Stimulated activated naive CD8-positive, alpha-beta T cell treated with anti-CD3 and anti-CD28 coated beads, Interleukin-15, Interleukin-2, amounts not matched to agents 100 U/mL and 50 U/mL, for 24 hours (primary cell): ENCODE measurements at regions not wholly inside any gene's neighbourhood (a gene's known extent, or its start where the extent isn't known, plus 50 kb on each side); places are given as distances from the start of the nearest gene placed in this dataset.
A peak's percentile ranks its signal among the peaks of the same experiment; 100 is the strongest.
"Not testable (repeated sequence)": the region's sequence is repeated elsewhere in the genome, so short reads cannot be mapped to it uniquely, and the experiment has no call there.

Source experiments
- ATAC-seq: fragments of 150-1000 bp; cut with Tn5 transposase; one replicate; pipeline ENCODE4 v1.10.0; 2021
- DNase-seq: peaks from one replicate; pipeline ENCODE4 v3.0.0; 2021

DNA sequence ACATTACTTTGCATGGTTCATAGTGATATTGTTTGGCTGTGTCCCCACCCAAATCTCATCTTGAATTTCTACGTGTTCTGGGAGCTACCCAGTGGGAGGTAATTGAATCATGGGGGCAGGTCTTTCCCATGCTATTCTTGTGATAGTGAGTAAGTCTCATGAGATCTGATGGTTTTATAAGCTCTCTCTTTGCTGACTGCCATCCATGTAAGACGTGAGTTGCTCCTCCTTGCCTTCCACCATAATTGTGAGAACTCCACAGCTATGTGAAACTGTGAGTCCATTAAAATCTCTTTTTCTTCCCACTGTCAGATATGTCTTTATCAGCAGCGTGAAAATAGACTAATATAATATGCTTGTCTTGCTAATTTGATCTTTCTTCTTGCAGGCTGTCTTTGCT lies 200.4 kb upstream of the NOX3 start:
- no peak for ATAC-seq

GRCh38 chr6:155654474-155654873 lies 198.8 kb upstream of the NOX3 start:
- DNase-seq (no peak), ATAC-seq (no peak)

More for the DNA sequence above, 200.4 kb upstream of the NOX3 start:
- DNase-seq = no peak

GRCh38 chr6:155648301-155648700 lies 192.7 kb upstream of the NOX3 start:
- ATAC-seq = no peak

DNA sequence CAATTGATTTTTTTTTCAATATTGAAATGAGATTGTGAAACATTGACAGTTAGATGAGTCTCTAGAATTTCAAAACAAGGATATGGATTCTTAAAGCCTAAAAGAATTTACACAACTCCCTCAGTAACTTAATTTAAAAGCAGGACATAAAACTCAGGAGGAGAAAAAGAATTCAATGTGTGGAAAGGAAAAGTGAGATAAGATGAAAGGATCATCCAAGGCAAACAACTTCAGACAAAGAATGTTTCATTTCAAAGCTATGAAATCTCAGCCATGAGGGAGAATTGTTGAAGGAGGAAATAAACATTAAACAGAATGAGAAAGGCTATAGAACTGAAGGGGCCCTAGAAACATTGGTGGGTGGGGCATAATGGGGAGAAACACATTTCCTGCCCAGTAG lies 191.7 kb upstream of the NOX3 start:
- ATAC-seq = no peak
- no peak for DNase-seq

More at GRCh38 chr6:155648301-155648700, 192.7 kb upstream of the NOX3 start:
- DNase-seq = no peak

- DNase-seq = no peak
- no peak for ATAC-seq
These were observed 190.8 kb upstream of the NOX3 start for GRCh38 chr6:155646443-155646842.

DNA sequence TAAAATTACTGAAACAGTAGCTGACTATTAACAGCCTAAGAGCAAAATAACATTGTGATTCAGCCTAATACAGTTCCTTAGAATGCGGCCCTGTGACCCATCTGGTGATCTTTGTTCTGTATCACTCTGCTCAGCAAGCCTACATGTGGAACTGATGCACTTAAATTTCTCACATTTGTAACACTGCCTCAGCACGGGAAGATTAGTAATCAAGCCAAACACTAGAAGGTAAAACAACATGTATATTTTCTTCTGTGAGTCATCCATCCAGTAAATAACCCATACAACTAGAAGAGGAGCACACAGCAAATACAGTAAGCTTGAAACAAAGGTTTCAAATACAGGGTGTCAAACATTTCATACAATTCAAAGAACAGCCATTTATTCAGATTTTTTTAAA lies 189.7 kb upstream of the NOX3 start:
- ATAC-seq = no peak
- DNase-seq = no peak

DNA sequence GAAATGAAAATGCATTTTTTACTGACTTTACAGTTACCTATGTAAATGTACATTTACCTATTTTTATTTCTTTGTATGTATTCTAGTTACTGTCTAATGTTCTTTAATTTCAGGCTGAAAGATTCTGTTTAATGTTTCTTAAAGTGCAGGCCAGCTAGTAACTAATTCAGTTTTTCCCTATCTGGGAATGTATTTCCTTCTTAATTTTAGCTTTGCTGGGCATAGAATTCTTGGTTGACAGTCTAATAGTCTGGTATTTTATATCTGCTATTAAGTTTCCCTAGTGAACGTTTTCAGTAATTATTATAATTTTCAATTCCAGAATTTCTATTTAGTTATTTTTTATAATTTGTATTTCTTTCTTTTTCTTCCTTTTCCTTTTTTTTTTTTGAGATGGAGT lies 186.0 kb upstream of the NOX3 start:
- no peak for DNase-seq
- no peak for ATAC-seq

- ATAC-seq (no peak), DNase-seq (no peak)
These were observed 182.6 kb upstream of the NOX3 start for GRCh38 chr6:155638200-155638599.

DNA sequence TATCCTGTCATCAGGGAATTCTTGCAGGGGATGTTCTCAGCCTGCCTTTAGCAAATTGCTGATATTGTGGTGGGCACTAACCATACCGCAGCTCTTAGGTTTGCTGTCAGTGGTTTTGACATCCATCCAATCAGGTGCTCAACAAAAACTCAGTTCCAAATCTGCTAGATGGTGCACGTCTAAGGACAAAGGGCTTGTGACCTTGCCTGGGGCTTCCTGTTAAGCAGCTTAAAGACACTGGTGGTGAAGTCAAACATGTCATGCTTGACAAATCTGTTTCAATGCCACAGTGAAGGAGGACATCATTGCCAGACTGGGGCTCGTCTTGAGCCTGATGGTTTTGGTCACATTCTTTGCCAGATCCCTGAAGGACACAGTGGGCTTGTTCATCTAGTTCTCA lies 179.8 kb upstream of the NOX3 start:
- no peak for DNase-seq

DNA sequence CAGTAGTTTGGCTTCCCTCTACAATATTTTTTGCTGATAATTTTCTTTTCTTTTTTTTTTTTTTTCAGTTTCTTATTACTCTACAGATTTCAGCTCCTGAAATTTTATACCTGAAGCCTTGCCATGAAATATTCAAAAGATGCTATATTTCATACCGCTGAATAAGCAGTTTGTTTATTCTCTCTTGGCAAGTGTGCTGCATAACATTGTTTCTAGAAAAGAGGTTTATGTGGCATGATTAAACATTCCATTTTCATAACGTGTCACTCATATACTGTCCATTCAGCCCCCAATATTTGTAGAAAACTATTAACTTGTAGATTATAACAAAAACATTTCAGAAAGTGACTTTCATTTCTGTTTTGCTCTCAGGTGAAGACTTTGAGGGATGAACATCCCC lies 174.4 kb upstream of the NOX3 start:
- DNase-seq = no peak
- no peak for ATAC-seq

More for the DNA sequence above, 179.8 kb upstream of the NOX3 start:
- no peak for ATAC-seq

DNA sequence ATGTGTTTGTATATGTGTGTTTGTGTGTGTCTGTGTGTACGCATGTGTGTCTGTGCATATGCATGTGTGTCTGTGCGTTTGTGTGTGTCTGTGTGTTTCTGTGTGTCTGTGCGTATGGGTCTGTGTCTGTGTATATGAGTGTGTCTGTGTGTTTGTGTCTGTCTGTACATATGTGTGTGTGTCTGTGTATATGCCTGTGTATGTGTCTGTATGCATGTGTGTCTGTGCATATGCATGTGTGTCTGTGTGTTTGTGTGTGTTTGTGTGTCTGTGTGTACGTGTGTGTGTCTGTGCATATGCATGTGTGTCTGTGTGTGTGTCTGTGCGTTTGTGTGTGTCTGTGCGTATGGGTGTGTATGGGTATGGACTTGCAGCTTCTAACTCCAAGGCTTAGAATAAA lies 174.0 kb upstream of the NOX3 start:
- no peak for ATAC-seq
- DNase-seq = no peak

DNA sequence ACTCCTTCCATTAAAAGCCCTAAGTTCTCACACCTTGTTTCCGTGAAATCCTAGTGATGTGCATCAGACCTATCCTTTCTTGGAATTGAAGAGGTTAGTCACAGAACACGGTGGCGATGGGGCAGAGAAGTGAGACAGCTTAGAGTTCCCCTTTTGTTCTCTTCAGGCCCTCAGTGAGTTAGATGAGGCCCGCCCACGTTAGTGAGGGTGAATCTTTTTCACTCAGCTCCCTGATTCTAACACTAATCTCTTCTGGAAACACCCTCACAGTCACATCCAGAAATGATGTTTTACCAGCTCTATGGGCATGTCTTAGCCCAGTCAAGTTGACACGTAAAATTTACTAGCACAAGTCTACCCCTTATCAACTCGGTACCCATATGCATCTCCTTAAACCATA lies 172.7 kb upstream of the NOX3 start:
- ATAC-seq = peak; percentile 75
- peak; percentile 12 for DNase-seq

- ATAC-seq, DNase-seq: not testable (repeated sequence)
These were observed 172.1 kb upstream of the NOX3 start for GRCh38 chr6:155627722-155628212.

- DNase-seq = no peak
- ATAC-seq = no peak
These were observed 168.0 kb upstream of the NOX3 start for GRCh38 chr6:155623450-155624178.

GRCh38 chr6:155614606-155615005 lies 159.0 kb upstream of the NOX3 start:
- DNase-seq = no peak
- no peak for ATAC-seq

GRCh38 chr6:155611742-155612141 lies 156.1 kb upstream of the NOX3 start:
- DNase-seq = no peak
- no peak for ATAC-seq

DNA sequence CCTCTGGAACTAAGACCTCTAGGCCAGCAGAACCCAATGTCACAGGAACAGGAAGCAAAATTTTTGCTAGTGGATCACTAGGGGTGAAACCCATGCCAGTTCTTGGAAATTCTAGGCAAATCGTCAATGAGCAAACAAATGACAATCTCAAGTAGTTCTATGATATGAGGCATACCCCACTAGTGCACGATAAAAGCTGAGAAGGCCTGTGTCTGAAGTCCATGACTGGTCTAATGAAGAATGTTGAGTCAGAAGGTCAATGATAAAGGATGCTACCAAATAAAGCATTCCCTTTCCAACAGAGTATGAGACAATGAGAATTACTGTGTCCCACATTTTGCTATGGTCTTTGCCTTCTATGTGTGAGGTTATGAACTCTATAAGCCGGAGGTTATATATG lies 149.4 kb upstream of the NOX3 start:
- DNase-seq (no peak), ATAC-seq (no peak)

DNA sequence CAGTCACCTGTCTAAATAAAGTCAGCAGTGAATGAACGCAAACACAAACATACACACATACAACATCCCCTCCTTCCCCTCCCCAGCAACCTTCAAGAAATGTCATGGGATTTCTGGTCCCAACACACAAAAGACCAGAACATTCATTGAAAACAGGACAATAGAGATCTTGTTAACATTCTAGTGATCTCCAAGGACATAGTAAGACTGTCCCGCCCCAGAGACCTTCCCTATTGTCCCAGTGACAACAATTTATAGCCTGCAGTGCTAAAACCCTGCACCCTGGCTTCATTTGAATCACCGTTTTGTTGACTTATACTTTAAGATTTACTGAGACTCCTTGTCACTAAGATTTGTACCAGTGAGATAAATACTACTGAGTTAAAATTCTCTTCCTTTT lies 143.9 kb upstream of the NOX3 start:
- ATAC-seq = no peak
- DNase-seq = no peak

DNA sequence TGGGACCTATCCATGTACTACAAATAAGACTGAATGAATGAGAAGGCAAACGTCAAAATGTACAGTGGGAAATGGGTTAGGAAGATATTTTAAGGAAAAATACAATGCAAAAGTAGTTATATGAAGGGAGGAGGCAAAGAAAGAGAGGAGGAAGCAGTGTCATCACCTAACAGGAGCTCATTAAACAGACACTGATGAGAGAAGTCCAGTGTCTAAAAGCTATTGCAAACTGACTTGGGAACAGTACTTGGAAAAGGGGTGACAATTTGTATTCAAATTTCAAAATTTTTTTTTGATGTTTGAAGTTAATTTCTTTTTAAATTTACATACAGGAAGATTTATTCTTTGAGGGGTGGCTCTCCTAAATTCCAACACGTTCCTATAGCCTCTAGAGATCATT lies 143.5 kb upstream of the NOX3 start:
- ATAC-seq (no peak), DNase-seq (no peak)

- no peak for DNase-seq
- no peak for ATAC-seq
These were observed 139.6 kb upstream of the NOX3 start for GRCh38 chr6:155595284-155595683.

DNA sequence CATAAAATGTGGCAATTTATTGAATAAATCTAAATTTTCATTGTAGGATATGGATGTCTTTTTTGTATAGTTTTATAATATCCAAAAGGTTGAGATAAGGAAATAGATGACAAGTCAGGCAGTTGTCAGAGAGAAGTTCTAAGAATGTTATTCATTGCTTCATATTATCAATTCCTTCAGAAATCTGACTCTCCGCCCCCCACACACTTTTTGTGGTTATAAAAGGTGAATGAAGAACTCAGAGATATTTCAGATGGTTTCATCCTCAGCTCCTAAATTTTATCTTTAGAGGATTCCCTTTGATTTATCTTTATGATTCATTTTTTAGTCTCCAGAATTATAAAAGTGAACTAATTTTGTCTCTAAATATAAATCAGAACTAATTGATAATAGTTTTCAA lies 136.1 kb upstream of the NOX3 start:
- no peak for DNase-seq
- ATAC-seq = no peak

GRCh38 chr6:155589190-155589589 lies 133.6 kb upstream of the NOX3 start:
- ATAC-seq = no peak
- DNase-seq = no peak

- ATAC-seq (no peak), DNase-seq (no peak)
These were observed 132.2 kb upstream of the NOX3 start for GRCh38 chr6:155587817-155588216.

- DNase-seq = no peak
- no peak for ATAC-seq
These were observed 130.5 kb upstream of the NOX3 start for GRCh38 chr6:155586090-155586489.
